Heart left ventricle (tissue), 13 donors: ENCODE measurements at regions not wholly inside any gene's neighbourhood (a gene's known extent, or its start where the extent isn't known, plus 50 kb on each side); places are given as distances from the start of the nearest gene placed in this dataset.

ENCODE experiments used
- CTCF ChIP-seq, 12 donors: fragments of 200-600 bp; sonication (generic) in 4 of 12; IDR thresholded peaks; one replicate each; pipeline versions ENCODE4 v1.5.0 to v1.8.0; 2018 to 2022; ENCODE audit warnings: antibody characterized with exemption in 12 of 12, mild to moderate bottlenecking in 5 of 12
- POLR2A ChIP-seq, 2 donors: fragments of 450-650 bp; IDR thresholded peaks; one replicate each; pipeline ENCODE4 v1.6.1; 2017; ENCODE audit warnings: antibody characterized with exemption in 2 of 2, mild to moderate bottlenecking in 2 of 2, moderate library complexity in 2 of 2
- donor health status: ischemic (EF 13 %, LVEDD 7.1; RV severe dilation, severe dysfunction).
- donor health status: DM: no; HTN: yes; CAD: no.
- donor health status: DM: no; HTN: no; CAD: no.
- donor health status: ischemic (EF 25% LVEDD 6.9; RV normal size, moderate dysfunction).
- donor health status: ischemic (EF 25% LVEDD 5.7; RV mildly dilated, moderate dysfunction).
- donor health status: ischemic (EF 35%, LVEDD 5.7; RV mildly dilated, moderate dysfunction).
- donor health status: nonischemic (EF 11% LVEDD 7.7; RV severe dilation, severe dysfunction).
- donor health status: DM: yes; HTN: yes; CAD: no.
- donor health status: PGD.
- donor health status: ischemic (EF 29% LVEDD 5.4; RV normal size, mild dysfunction).
- donor health status: nonischemic (EF 23%, LVEDD 6.1; RV moderate dilation, normal function).

GRCh38 chr16:25478476-25478875 is 213.3 kb upstream of the HS3ST4 start:
- TF ChIP-seq CTCF (IDR thresholded peaks at IDR 0.05) = no peak
- no peak for TF ChIP-seq POLR2A (IDR thresholded peaks at IDR 0.05)
